Neuronal stem cell (in vitro differentiated cells): ENCODE measurements at regions not wholly inside any gene's neighbourhood (a gene's known extent, or its start where the extent isn't known, plus 50 kb on each side); places are given as distances from the start of the nearest gene placed in this dataset.

Experiments used
- DNase-seq: peaks from one replicate; pipeline ENCODE4 v3.0.0-alpha.2; 2013; ENCODE audit warnings: low spot score
- H2AFZ ChIP-seq: one replicate; pipeline ENCODE4 v1.6.1; 2013; ENCODE audit warnings: mild to moderate bottlenecking, low read length, inconsistent platforms
- H2AK5ac ChIP-seq: 2 replicates; pipeline ENCODE4 v1.6.1; 2013; ENCODE audit warnings: low read depth, mild to moderate bottlenecking, inconsistent platforms, low read length, moderate library complexity, mixed read lengths
- H2BK120ac ChIP-seq: 2 replicates; pipeline ENCODE4 v1.6.1; 2013; ENCODE audit warnings: low read depth, mild to moderate bottlenecking, inconsistent platforms, low read length, moderate library complexity, mixed read lengths
- H2BK12ac ChIP-seq: one replicate; pipeline ENCODE4 v1.6.1; 2013; ENCODE audit warnings: low read length, inconsistent platforms
- H2BK15ac ChIP-seq: 2 replicates; pipeline ENCODE4 v1.6.1; 2013; ENCODE audit warnings: mild to moderate bottlenecking, low read length, inconsistent platforms, mixed read lengths
- H2BK5ac ChIP-seq: one replicate; pipeline ENCODE4 v1.6.1; 2013; ENCODE audit warnings: inconsistent platforms, mild to moderate bottlenecking, low read length, moderate library complexity
- H3K14ac ChIP-seq: one replicate; pipeline ENCODE4 v1.6.1; 2013; ENCODE audit warnings: low read length, inconsistent platforms
- H3K18ac ChIP-seq: 2 replicates; pipeline ENCODE4 v1.6.1; 2013; ENCODE audit warnings: low read length, inconsistent platforms
- H3K23ac ChIP-seq: 2 replicates; pipeline ENCODE4 v1.6.1; 2013; ENCODE audit warnings: low read depth, mild to moderate bottlenecking, mixed read lengths, low read length, inconsistent platforms; ENCODE audit not compliant: poor library complexity
- H3K27ac ChIP-seq: replicated peaks from 3 replicates; pipeline ENCODE4 v1.5.1; 2013; ENCODE audit warnings: low read length, inconsistent platforms
- H3K27me3 ChIP-seq, 3 experiments: 2 replicates each; pipeline ENCODE4 v1.6.1; 2013; ENCODE audit warnings: low read length in 3 of 3, mild to moderate bottlenecking in 2 of 3, inconsistent platforms in 1 of 3, low read depth in 1 of 3, mixed read lengths in 1 of 3, moderate library complexity in 1 of 3; ENCODE audit not compliant: control insufficient read depth in 3 of 3, insufficient read depth in 3 of 3
- H3K36me3 ChIP-seq, 2 donors: replicated peaks in 1 of 2; 2 replicates each; pipeline ENCODE4 v1.6.1; 2013; ENCODE audit warnings: low read length in 2 of 2; ENCODE audit not compliant: control insufficient read depth in 2 of 2, insufficient read depth in 2 of 2
- H3K4ac ChIP-seq: 2 replicates; pipeline ENCODE4 v1.6.1; 2013; ENCODE audit warnings: inconsistent platforms, mild to moderate bottlenecking, low read length, moderate library complexity
- H3K4me1 ChIP-seq, 2 donors: 1 replicate in 1 of 2; 2 replicates in 1 of 2; pipeline ENCODE4 v1.6.1; 2013; ENCODE audit warnings: low read length in 2 of 2, low read depth in 1 of 2; ENCODE audit not compliant: control insufficient read depth in 2 of 2, insufficient read depth in 1 of 2
- H3K4me2 ChIP-seq: one replicate; pipeline ENCODE4 v1.6.1; 2013; ENCODE audit warnings: mild to moderate bottlenecking, low read length, inconsistent platforms; ENCODE audit not compliant: insufficient read depth, poor library complexity, severe bottlenecking
- H3K4me3 ChIP-seq, 2 donors: 2 replicates each; pipeline ENCODE4 v1.5.1; 2013; ENCODE audit warnings: low read length in 2 of 2, mild to moderate bottlenecking in 2 of 2, inconsistent platforms in 1 of 2, moderate library complexity in 1 of 2
- H3K79me1 ChIP-seq: one replicate; pipeline ENCODE4 v1.6.1; 2013; ENCODE audit warnings: low read depth, mild to moderate bottlenecking, inconsistent platforms, low read length, moderate library complexity
- H3K9ac ChIP-seq: one replicate; pipeline ENCODE4 v1.6.1; 2013; ENCODE audit warnings: mild to moderate bottlenecking, low read depth, low read length, inconsistent platforms; ENCODE audit not compliant: poor library complexity
- H3K9me3 ChIP-seq, 2 donors: replicated peaks in 1 of 2; 2 replicates each; pipeline versions ENCODE3 to v1.6.1; 2013; ENCODE audit warnings: low read length in 2 of 2, mild to moderate bottlenecking in 2 of 2, inconsistent platforms in 1 of 2, low read depth in 1 of 2, mixed read lengths in 1 of 2, moderate library complexity in 1 of 2; ENCODE audit not compliant: control insufficient read depth in 2 of 2, insufficient read depth in 1 of 2
- H4K8ac ChIP-seq: one replicate; pipeline ENCODE4 v1.6.1; 2013; ENCODE audit warnings: low read depth, mild to moderate bottlenecking, inconsistent platforms, low read length, moderate library complexity
- H4K91ac ChIP-seq: one replicate; pipeline ENCODE4 v1.6.1; 2013; ENCODE audit warnings: low read length, low read depth, mild to moderate bottlenecking, inconsistent platforms; ENCODE audit not compliant: poor library complexity
- WGBS, 2 donors: extraction: QIAGEN DNeasy Blood & Tissue Kit; methylation state at CpG; one replicate each; pipeline ENCODE4 v1.1.7; 2013; ENCODE audit warnings: missing lambda C conversion rate in 2 of 2, mixed read lengths in 1 of 2; ENCODE audit not compliant: insufficient read length in 2 of 2, insufficient replicate concordance in 1 of 2; ENCODE audit errors: extremely low coverage in 2 of 2; 5-methylcytosine and 5-hydroxymethylcytosine counted together

- H3K18ac ChIP-seq, result no peak overlapping the region
- no peaks in the 10 kb centered on the region for H3K79me1 ChIP-seq
Observed at GRCh38 chr5:166488560-166488959, 1802.9 kb upstream of the WWC1 start.

GRCh38 chr5:166493040-166493439, 1798.4 kb upstream of the WWC1 start:
- no peak overlapping the region for H2AFZ ChIP-seq
- no CpG with 5 or more reads among the region's 2 CpGs for WGBS, 2 donors

More at GRCh38 chr5:166488560-166488959, 1802.9 kb upstream of the WWC1 start:
- Histone ChIP-seq H3K4me2 (no peak overlapping the region), H3K9me3 (no peaks in the 10 kb centered on the region), H3K4ac (no peak overlapping the region), H3K9ac (no peak overlapping the region), H4K91ac (no peak overlapping the region), H3K36me3 (no peaks in the 10 kb centered on the region), H2AK5ac (no peak overlapping the region), H2AFZ (no peak overlapping the region), H3K4me1 (peaks cover 0 to 5% of the 10 kb centered on the region in 2 donors), H3K27me3 (no peaks in the 10 kb centered on the region), H3K27ac (no peak overlapping the region), H2BK120ac (no peak overlapping the region), H3K4me3 (no peak overlapping the region), H2BK5ac (no peak overlapping the region), H2BK12ac (no peak overlapping the region), H4K8ac (no peak overlapping the region), H3K23ac (no peak overlapping the region), H2BK15ac (no peak overlapping the region), H3K14ac (no peak overlapping the region)
- no peak for DNase-seq
- WGBS, 2 donors, result no CpG with 5 or more reads among the region's 3 CpGs

GRCh38 chr5:166493612-166494011, 1797.8 kb upstream of the WWC1 start:
- no peak for DNase-seq
- no peaks in the 10 kb centered on the region for H3K9me3 ChIP-seq
- no peak overlapping the region for H3K4me2 ChIP-seq
- WGBS, 2 donors, result no CpG with 5 or more reads among the region's 7 CpGs
- no peaks in the 10 kb centered on the region for H3K79me1 ChIP-seq
- H3K18ac ChIP-seq, result no peak overlapping the region
- peaks cover 1 to 5% of the 10 kb centered on the region in 2 donors for H3K4me1 ChIP-seq
- H2BK120ac ChIP-seq, result no peak overlapping the region
- H2BK12ac ChIP-seq, result no peak overlapping the region
- no peak overlapping the region for H3K4ac ChIP-seq
- H3K36me3 ChIP-seq, result no peaks in the 10 kb centered on the region
- no peak overlapping the region for H3K23ac ChIP-seq
- no peak overlapping the region for H3K9ac ChIP-seq
- no peak overlapping the region for H2AFZ ChIP-seq
- no peak overlapping the region for H3K14ac ChIP-seq
- no peak overlapping the region for H3K4me3 ChIP-seq
- no peak overlapping the region for H2AK5ac ChIP-seq
- H2BK15ac ChIP-seq, result no peak overlapping the region
- no peak overlapping the region for H4K8ac ChIP-seq
- no peak overlapping the region for H4K91ac ChIP-seq
- no peaks in the 10 kb centered on the region for H3K27me3 ChIP-seq
- no peak overlapping the region for H2BK5ac ChIP-seq
- no peak overlapping the region for H3K27ac ChIP-seq

More at GRCh38 chr5:166493040-166493439, 1798.4 kb upstream of the WWC1 start:
- Histone ChIP-seq H3K4ac (no peak overlapping the region), H3K4me3 (no peak overlapping the region), H2BK120ac (no peak overlapping the region), H2BK15ac (no peak overlapping the region), H3K27ac (no peak overlapping the region), H3K9ac (no peak overlapping the region), H2BK12ac (no peak overlapping the region), H3K14ac (no peak overlapping the region), H3K18ac (no peak overlapping the region), H3K23ac (no peak overlapping the region), H3K79me1 (no peaks in the 10 kb centered on the region), H3K4me2 (no peak overlapping the region), H3K4me1 (peaks cover 1 to 5% of the 10 kb centered on the region in 2 donors), H3K27me3 (no peaks in the 10 kb centered on the region), H2BK5ac (no peak overlapping the region), H2AK5ac (no peak overlapping the region), H3K36me3 (no peaks in the 10 kb centered on the region), H4K8ac (no peak overlapping the region), H3K9me3 (no peaks in the 10 kb centered on the region), H4K91ac (no peak overlapping the region)
- no peak for DNase-seq

- H3K79me1 ChIP-seq, result no peaks in the 10 kb centered on the region
- H2BK120ac ChIP-seq, result no peak overlapping the region
- no peak overlapping the region for H3K14ac ChIP-seq
- no CpG with 5 or more reads among the region's 3 CpGs for WGBS, 2 donors
- H3K4me1 ChIP-seq, result peaks cover 0 to 1% of the 10 kb centered on the region in 2 donors
- H2BK12ac ChIP-seq, result no peak overlapping the region
- H3K36me3 ChIP-seq, result no peaks in the 10 kb centered on the region
- no peak overlapping the region for H3K4me3 ChIP-seq
- H2AK5ac ChIP-seq, result no peak overlapping the region
- no peak overlapping the region for H3K4me2 ChIP-seq
- no peak overlapping the region for H3K27ac ChIP-seq
- no peak overlapping the region for H2BK5ac ChIP-seq
- no peak overlapping the region for H3K4ac ChIP-seq
- H4K91ac ChIP-seq, result no peak overlapping the region
- no peaks in the 10 kb centered on the region for H3K9me3 ChIP-seq
- no peak for DNase-seq
- no peak overlapping the region for H3K23ac ChIP-seq
- H4K8ac ChIP-seq, result no peak overlapping the region
- no peak overlapping the region for H3K9ac ChIP-seq
- H2BK15ac ChIP-seq, result no peak overlapping the region
- peaks cover 0 to under 1% (median 0%) of the 10 kb centered on the region in 3 experiments for H3K27me3 ChIP-seq
- no peak overlapping the region for H2AFZ ChIP-seq
- H3K18ac ChIP-seq, result no peak overlapping the region
Observed at GRCh38 chr5:166497496-166498104, 1793.8 kb upstream of the WWC1 start.
